HL-60/S4 (cell line): ENCODE measurements at regions not wholly inside any gene's neighbourhood (a gene's known extent, or its start where the extent isn't known, plus 50 kb on each side); places are given as distances from the start of the nearest gene placed in this dataset.
"Not testable (repeated sequence)": the region's sequence is repeated elsewhere in the genome, so short reads cannot be mapped to it uniquely, and the experiment has no call there.

Experiments
- in situ Hi-C: fragments of 300-500 bp; cut with MboI; formaldehyde crosslinking; loops from 2 replicates; pipeline ENCODE4 v1.14.3; 2022; ENCODE audit warnings: low sequenced_read_pairs

- in situ Hi-C loops, result no loop called here
Measured at GRCh38 chr21:16457498-16457897, 727.7 kb downstream of the USP25 start.

GRCh38 chr21:16460936-16461335 is 731.2 kb downstream of the USP25 start:
- in situ Hi-C loops, result no loop called here

GRCh38 chr21:16464211-16464889 is 734.6 kb downstream of the USP25 start:
- in situ Hi-C loops, result not testable (repeated sequence)

GRCh38 chr21:16468184-16468583 is 738.4 kb downstream of the USP25 start:
- in situ Hi-C loops, result no loop called here

- in situ Hi-C loops, result no loop called here
Measured at GRCh38 chr21:16473988-16474387, 744.2 kb downstream of the USP25 start.

GRCh38 chr21:16476056-16476825 is 746.5 kb downstream of the USP25 start:
- in situ Hi-C loops, result no loop called here

GRCh38 chr21:16488042-16488441 is 758.3 kb downstream of the USP25 start:
- in situ Hi-C loops, result no loop called here

- in situ Hi-C loops, result no loop called here
Measured at GRCh38 chr21:16492356-16492755, 762.6 kb downstream of the USP25 start.

GRCh38 chr21:16492892-16493291 is 763.1 kb downstream of the USP25 start:
- in situ Hi-C loops, result no loop called here

- in situ Hi-C loops, result no loop called here
Measured at GRCh38 chr21:16496609-16497008, 766.8 kb downstream of the USP25 start.

GRCh38 chr21:16500271-16500670 is 770.5 kb downstream of the USP25 start:
- in situ Hi-C loops, result no loop called here

GRCh38 chr21:16502273-16502672 is 772.5 kb downstream of the USP25 start:
- in situ Hi-C loops, result no loop called here

- in situ Hi-C loops, result no loop called here
Measured at GRCh38 chr21:16502897-16503296, 773.1 kb downstream of the USP25 start.

- in situ Hi-C loops, result no loop called here
Measured at GRCh38 chr21:16504281-16504680, 774.5 kb downstream of the USP25 start.

- in situ Hi-C loops, result no loop called here
Measured at GRCh38 chr21:16504766-16505165, 775.0 kb downstream of the USP25 start.

GRCh38 chr21:16509476-16509875 is 779.7 kb downstream of the USP25 start:
- in situ Hi-C loops, result no loop called here

- in situ Hi-C loops, result no loop called here
Measured at GRCh38 chr21:16514316-16514715, 784.5 kb downstream of the USP25 start.

- in situ Hi-C loops, result no loop called here
Measured at GRCh38 chr21:16517383-16517782, 787.6 kb downstream of the USP25 start.

- in situ Hi-C loops, result no loop called here
Measured at GRCh38 chr21:16519036-16519435, 789.3 kb downstream of the USP25 start.

GRCh38 chr21:16519644-16520043 is 789.9 kb downstream of the USP25 start:
- in situ Hi-C loops, result no loop called here

- in situ Hi-C loops, result no loop called here
Measured at GRCh38 chr21:16522548-16522947, 792.8 kb downstream of the USP25 start.

GRCh38 chr21:16530656-16531055 is 800.9 kb downstream of the USP25 start:
- in situ Hi-C loops, result no loop called here
